Transverse colon (tissue), 4 donors: ENCODE measurements at regions not wholly inside any gene's neighbourhood (a gene's known extent, or its start where the extent isn't known, plus 50 kb on each side); places are given as distances from the start of the nearest gene placed in this dataset.

ENCODE experiments used
- DNase-seq: peaks from one replicate; pipeline ENCODE4 v3.0.0-alpha.2; 2019
- H3K27ac ChIP-seq, 4 donors: fragments of 200-600 bp; sonication (generic); 2 replicates each; pipeline ENCODE4 v1.5.1; 2016 to 2018; ENCODE audit warnings: inconsistent platforms in 4 of 4
- H3K27me3 ChIP-seq: fragments of 200-600 bp; sonication (generic); 2 replicates; pipeline ENCODE4 v1.5.1; 2017; ENCODE audit warnings: inconsistent platforms
- H3K36me3 ChIP-seq, 4 donors: fragments of 200-600 bp; sonication (generic); 2 replicates each; pipeline ENCODE4 v1.5.1; 2017 to 2019; ENCODE audit warnings: inconsistent platforms in 4 of 4
- H3K4me1 ChIP-seq, 4 donors: fragments of 200-600 bp; sonication (generic); 2 replicates each; pipeline ENCODE4 v1.5.1; 2017 to 2020; ENCODE audit warnings: inconsistent platforms in 4 of 4
- H3K4me3 ChIP-seq, 4 donors: fragments of 200-600 bp; sonication (generic); 1 replicate in 1 of 4; 2 replicates in 3 of 4; pipeline versions ENCODE4 v1.5.1 to v1.6.1; 2017 to 2019; ENCODE audit warnings: inconsistent platforms in 4 of 4
- H3K9me3 ChIP-seq, 2 donors: fragments of 200-600 bp; sonication (generic); 2 replicates each; pipeline ENCODE4 v1.5.1; 2017 to 2019; ENCODE audit warnings: inconsistent platforms in 2 of 2
- CTCF ChIP-seq, 5 experiments: fragments of 200-600 bp in 3 of 5; fragments of 450-650 bp in 2 of 5; sonication (generic) in 3 of 5; IDR thresholded peaks; 1 replicate in 2 of 5; 2 replicates in 3 of 5; pipeline ENCODE4 v1.5.1; 2016 to 2017; ENCODE audit warnings: antibody characterized with exemption in 5 of 5, inconsistent platforms in 3 of 5, mild to moderate bottlenecking in 2 of 5, moderate library complexity in 1 of 5
- EP300 ChIP-seq: sonication (generic); formaldehyde crosslinking; IDR thresholded peaks from one replicate; pipeline ENCODE4 v1.6.1; 2017; ENCODE audit warnings: antibody characterized with exemption, low read depth
- POLR2A ChIP-seq: fragments of 450-650 bp; IDR thresholded peaks from one replicate; pipeline ENCODE4 v1.6.1; 2016; ENCODE audit warnings: antibody characterized with exemption, mild to moderate bottlenecking, moderate library complexity
- POLR2AphosphoS5 ChIP-seq, 3 donors: sonication (generic); formaldehyde crosslinking; IDR thresholded peaks; one replicate each; pipeline ENCODE4 v1.6.1; 2016; ENCODE audit warnings: antibody characterized with exemption in 3 of 3
- WGBS, 2 donors: methylation state at CpG; one replicate each; pipeline ENCODE4 v1.1.5; 2018; ENCODE audit warnings: low coverage in 1 of 2; 5-methylcytosine and 5-hydroxymethylcytosine counted together
- in situ Hi-C, 4 donors: fragments of 200-750 bp; cut with MboI; loops; one replicate each; pipeline versions ENCODE4 v1.15.0 to v1.15.1; 2017; ENCODE audit warnings: low sequenced_read_pairs in 3 of 4, low pct_ligation_motif_present in 1 of 4, low pct_unique_long_range_greater_than_20kb in 1 of 4
- intact Hi-C: fragments of 100-400 bp; cut with DNase I; formaldehyde crosslinking; loops from one replicate; pipeline ENCODE4 v1.15.1; 2023; ENCODE audit warnings: low total_unique reads

- Histone ChIP-seq H3K9me3 (no peaks in the 10 kb centered on the region), H3K4me3 (no peak overlapping the region), H3K27me3 (no peaks in the 10 kb centered on the region), H3K4me1 (no peaks in the 10 kb centered on the region), H3K27ac (no peak overlapping the region), H3K36me3 (no peaks in the 10 kb centered on the region)
- no peak for DNase-seq
- TF ChIP-seq POLR2A (no peak), CTCF (IDR thresholded peaks at IDR 0.05) (no peak), EP300 (no peak), POLR2AphosphoS5 (IDR thresholded peaks at IDR 0.05) (no peak)
- 73% methylated on average over 1 of the region's 1 CpG; no CpG with 5 or more reads in 1 of the 2 donors for WGBS, 2 donors
- in situ Hi-C loops, result no loop called here
- intact Hi-C loops, result no loop called here
Measured at GRCh38 chr7:46163246-46163645, 242.2 kb upstream of the IGFBP3 start.

GRCh38 chr7:46162609-46163008 is 241.5 kb upstream of the IGFBP3 start:
- no peak for DNase-seq
- in situ Hi-C loops, result no loop called here
- intact Hi-C loops, result no loop called here
- Histone ChIP-seq H3K4me3 (no peak overlapping the region), H3K9me3 (no peaks in the 10 kb centered on the region), H3K27ac (no peak overlapping the region), H3K36me3 (no peaks in the 10 kb centered on the region), H3K4me1 (no peaks in the 10 kb centered on the region), H3K27me3 (no peaks in the 10 kb centered on the region)
- TF ChIP-seq POLR2AphosphoS5 (IDR thresholded peaks at IDR 0.05) (no peak), EP300 (no peak), CTCF (IDR thresholded peaks at IDR 0.05) (no peak), POLR2A (no peak)
- 61% methylated on average over 3 of the region's 3 CpGs; no CpG with 5 or more reads in 1 of the 2 donors for WGBS, 2 donors

GRCh38 chr7:46160861-46161260 is 239.8 kb upstream of the IGFBP3 start:
- H3K27me3 ChIP-seq, result no peaks in the 10 kb centered on the region
- no peaks in the 10 kb centered on the region for H3K9me3 ChIP-seq
- no peak overlapping the region for H3K4me3 ChIP-seq
- DNase-seq, result no peak
- TF ChIP-seq POLR2AphosphoS5 (IDR thresholded peaks at IDR 0.05), result no peak
- no peak for TF ChIP-seq POLR2A
- no peak for TF ChIP-seq EP300
- TF ChIP-seq CTCF (IDR thresholded peaks at IDR 0.05), result no peak
- intact Hi-C loops (no loop called here), in situ Hi-C loops (no loop called here)
- WGBS, 2 donors, result 91% methylated on average over 4 of the region's 7 CpGs; no CpG with 5 or more reads in 1 of the 2 donors
- no peaks in the 10 kb centered on the region for H3K36me3 ChIP-seq
- no peak overlapping the region for H3K27ac ChIP-seq
- H3K4me1 ChIP-seq, result no peaks in the 10 kb centered on the region

GRCh38 chr7:46157931-46158330 is 236.9 kb upstream of the IGFBP3 start:
- no peaks in the 10 kb centered on the region for H3K36me3 ChIP-seq
- no peak overlapping the region for H3K27ac ChIP-seq
- intact Hi-C loops, result no loop called here
- WGBS, 2 donors, result 81 to 85% methylated on average over 4 of the region's 4 CpGs
- no peak overlapping the region for H3K4me3 ChIP-seq
- TF ChIP-seq CTCF (IDR thresholded peaks at IDR 0.05) (no peak), EP300 (no peak), POLR2A (no peak), POLR2AphosphoS5 (IDR thresholded peaks at IDR 0.05) (no peak)
- H3K4me1 ChIP-seq, result no peaks in the 10 kb centered on the region
- in situ Hi-C loops, result no loop called here
- no peaks in the 10 kb centered on the region for H3K9me3 ChIP-seq
- no peaks in the 10 kb centered on the region for H3K27me3 ChIP-seq
- DNase-seq, result no peak
